GM18520 (cell line): ENCODE measurements at regions not wholly inside any gene's neighbourhood (a gene's known extent, or its start where the extent isn't known, plus 50 kb on each side); places are given as distances from the start of the nearest gene placed in this dataset.
A peak's percentile ranks its signal among the peaks of the same experiment; 100 is the strongest.
"Not testable (repeated sequence)": the region's sequence is repeated elsewhere in the genome, so short reads cannot be mapped to it uniquely, and the experiment has no call there.

Source experiments
- ATAC-seq: cut with Tn5 transposase; IDR thresholded peaks from one replicate; pipeline ENCODE4 v1.9.1; 2021; ENCODE audit not compliant: unreplicated experiment

DNA sequence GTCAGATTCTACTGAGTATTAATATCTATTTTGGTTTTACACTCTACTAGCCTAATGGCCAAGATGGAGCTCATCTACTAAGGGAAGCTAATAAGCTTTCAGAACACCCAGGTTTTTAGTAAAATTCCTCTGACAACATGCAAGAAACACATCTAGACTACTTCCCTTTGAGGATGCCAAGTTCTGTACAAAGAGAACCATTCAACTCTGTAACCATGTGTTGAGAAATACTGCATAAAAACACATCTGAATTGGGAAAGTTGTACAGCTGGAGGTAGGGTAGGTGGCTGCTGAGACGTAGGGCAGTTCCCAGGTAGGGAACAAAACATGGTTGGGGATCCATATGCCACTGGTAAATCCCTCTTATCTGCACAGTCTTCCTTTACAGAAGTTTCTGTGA, 66.2 kb downstream of the SC5D start:
- no peak for ATAC-seq

DNA sequence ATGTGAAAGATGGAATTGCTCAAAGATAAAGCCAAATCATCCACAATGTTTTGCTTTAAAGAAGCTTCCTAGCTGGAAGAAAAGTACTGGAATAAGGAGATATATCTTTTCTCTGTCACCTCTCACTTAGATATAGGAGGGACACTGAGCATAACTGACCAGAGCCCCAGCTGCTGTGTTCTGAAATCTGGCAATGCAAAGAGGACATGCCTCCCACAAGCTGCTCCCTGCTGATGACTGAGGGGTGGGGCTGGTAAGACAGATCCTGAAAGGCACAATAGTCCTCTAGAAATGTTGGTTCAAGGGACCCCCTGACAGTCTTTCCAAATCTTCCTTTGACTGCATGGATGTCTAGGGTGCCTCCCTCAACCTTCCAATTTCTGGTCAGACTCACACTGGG, 67.0 kb downstream of the SC5D start:
- no peak for ATAC-seq

DNA sequence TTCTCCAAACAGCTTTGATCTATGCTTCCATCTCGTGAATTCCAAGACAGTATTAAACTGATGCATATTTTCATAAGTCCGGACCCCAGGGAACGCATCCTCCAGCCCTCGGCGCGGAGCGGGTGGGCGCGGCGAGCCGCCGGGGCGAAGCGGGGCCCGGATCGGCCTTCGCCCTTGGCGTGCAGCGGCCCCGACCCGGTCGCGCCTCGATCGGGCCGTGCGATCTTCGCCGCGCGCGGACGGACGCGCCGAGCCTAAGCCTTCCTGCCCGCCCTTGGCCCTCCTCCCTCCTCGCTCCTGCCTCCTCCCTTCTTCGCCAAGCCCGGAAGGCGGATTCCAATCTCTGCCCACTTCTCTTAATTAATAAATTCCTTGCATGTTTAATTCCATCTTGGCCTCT, 70.4 kb downstream of the SC5D start:
- not testable (repeated sequence) for ATAC-seq

DNA sequence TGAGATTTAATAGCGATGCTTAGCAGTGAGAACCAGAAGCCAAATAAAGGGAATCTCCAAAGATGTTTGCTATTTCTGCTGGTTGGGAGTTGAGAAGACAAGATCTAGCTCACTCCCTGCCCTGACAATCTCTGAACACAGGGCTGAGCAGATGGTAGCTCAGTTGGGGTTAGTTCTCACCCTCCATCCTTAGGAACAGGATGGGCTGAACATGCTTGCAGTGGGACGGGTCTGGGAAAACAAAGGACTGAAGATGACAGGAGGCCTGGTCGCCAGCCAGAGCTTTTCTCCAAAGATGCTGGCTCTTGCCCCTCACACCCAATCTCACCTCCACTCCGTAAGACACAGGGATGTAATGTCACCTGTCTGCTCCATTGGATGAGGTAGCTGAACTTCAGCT, 72.7 kb downstream of the SC5D start:
- ATAC-seq = no peak

DNA sequence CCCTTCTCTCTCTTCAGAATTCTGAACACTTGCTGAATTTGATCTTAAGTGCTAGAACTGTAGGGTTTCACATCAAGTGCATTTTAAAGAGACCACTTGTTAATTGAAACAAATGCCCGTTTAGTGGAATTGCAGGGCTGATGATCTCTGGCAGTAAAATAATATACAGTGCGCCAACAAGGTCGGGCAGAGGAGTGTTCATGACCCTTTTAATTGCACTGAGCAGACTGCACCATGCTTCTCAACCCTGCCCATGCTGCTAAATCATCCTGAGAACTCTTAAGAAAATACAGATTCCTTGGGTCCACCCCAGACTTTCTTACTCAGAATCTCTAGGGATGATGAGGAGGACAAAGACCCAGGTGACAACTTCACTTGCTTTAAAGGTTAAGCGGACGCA, 73.5 kb downstream of the SC5D start:
- ATAC-seq = no peak

DNA sequence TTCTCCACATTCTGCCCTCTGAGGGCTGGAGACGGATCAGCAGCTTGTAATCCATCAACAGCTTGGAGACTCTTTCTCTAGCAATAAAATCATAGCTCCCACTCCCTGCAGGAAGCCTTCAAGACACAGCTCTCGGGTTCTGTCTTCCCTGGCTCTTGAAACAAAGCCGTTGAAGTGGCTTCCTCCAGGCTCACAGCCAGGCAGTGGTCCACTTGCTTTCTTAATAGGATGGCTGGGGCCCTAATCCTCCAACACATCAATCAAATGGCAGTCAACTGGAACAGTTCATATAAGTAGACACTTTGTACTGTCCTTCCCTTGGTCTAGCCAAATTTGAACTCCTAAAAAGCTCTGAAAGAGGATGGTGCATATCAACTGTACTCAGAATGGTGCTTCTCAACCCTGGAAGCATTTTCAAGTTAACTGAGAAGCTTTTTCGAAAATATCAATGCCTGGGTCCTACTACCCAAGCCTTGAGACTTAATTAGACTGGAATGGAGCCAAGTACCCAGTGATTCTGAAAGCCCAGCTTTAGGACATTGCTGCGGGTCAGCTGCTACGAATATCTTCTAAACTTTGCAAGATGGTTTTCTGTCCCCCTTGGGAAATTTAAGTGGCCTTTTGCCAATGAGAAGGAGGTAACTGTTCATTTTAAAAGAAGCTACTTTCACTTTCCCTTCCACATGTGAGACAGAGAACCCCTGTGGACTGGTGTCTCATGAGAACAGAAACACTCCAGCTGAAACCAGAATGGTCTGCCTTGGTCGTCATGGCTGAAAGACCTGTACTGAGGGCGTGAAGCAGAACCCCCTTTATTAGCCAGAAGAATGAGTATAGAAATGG, 74.7 kb downstream of the SC5D start:
- peak; percentile 87 for ATAC-seq

DNA sequence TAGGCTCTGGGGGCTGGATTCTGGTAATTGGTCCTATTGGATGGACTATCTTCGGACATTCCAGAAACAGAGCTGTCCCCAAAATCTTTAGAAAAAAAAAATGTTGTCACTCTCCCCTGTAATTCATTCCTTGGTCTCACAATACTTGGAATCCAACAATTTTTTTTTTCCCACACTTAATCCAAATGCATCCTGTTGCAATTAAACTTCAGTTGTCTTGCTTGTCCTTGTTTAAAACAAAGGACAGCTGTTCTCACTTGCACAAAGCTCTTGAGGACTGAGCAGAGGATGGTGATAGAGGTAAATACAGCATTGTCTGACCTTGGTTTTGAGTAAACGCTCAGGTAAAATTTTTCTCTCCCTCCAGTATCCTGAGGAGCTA, 75.3 kb downstream of the SC5D start:
- no peak for ATAC-seq

DNA sequence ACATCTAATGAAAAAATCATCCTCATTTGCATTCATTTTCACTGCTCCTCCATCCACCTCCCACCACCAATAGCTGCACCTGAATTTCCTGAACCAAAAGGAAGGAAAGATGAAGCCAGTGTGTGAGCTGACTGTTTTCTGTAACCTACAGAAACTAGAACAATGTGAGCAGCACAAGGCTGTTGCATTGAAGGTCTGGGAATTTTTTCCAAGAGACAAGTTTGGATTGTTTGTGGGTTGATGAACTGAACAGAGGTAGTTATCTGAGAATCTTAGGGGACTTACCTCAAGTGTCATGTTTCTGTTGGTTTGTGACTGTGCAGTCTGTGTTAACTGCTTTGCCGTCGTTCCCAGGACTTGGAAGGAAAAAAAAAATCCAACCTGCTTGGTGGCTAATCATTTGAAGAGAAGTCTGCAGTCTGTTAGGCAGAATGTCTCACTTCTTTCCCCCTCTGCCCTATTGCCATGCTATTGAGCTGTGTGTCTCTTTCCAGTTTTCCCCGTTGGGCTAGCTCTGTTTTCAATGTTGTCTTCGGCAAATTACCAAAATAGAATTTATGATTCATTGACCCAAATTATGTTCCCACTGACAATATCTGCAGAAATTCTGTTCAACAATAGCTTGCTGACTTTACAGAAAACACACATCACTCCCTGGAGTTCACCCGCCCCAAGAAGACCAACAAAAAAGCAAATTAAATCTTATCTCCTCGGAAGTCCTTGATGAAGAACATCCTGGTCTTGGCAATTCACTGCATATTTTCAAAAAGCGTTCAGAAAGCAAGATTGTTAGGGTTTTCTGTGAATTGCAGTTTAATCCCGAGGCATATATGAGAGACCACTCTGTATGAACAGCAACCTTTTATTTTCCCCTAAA, 76.0 kb downstream of the SC5D start:
- ATAC-seq = no peak

DNA sequence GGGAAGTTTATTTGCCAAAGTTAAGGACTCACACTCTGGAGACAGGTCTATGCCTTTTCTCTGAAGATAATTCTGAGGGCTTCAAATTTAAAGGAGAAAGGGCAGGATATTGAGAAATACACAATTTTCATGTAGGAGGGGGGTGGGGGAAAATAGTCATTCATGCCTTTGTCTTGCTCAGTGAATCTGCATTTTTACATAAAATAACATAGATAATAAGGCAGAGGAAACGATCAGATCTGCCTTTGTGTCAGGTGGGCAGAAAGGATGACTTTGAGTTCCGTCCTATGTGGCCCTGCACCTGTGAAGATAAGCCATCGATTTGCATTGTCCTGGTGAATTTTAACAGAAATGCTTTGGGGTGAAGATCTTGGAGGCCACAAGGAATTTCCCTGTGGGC, 76.8 kb downstream of the SC5D start:
- ATAC-seq = no peak

DNA sequence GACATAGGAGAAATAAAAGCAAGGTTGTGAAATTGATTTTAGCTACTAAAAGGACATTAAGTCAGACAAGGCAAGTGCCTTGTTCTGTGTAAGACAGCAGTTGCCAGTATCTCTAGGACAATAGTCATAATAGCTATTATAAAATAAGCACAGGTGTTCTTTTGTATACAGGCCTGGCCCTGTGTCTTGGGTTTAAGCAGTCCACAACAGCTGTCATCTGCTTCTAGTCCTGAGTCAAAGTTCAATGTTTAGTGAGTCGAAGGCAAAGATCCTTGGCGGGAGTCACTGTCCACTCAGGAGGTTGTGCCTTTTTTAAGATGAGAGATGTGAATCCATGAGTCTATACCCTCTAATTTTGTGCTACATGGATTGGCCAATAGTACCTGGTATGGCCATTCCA, 79.5 kb downstream of the SC5D start:
- no peak for ATAC-seq

DNA sequence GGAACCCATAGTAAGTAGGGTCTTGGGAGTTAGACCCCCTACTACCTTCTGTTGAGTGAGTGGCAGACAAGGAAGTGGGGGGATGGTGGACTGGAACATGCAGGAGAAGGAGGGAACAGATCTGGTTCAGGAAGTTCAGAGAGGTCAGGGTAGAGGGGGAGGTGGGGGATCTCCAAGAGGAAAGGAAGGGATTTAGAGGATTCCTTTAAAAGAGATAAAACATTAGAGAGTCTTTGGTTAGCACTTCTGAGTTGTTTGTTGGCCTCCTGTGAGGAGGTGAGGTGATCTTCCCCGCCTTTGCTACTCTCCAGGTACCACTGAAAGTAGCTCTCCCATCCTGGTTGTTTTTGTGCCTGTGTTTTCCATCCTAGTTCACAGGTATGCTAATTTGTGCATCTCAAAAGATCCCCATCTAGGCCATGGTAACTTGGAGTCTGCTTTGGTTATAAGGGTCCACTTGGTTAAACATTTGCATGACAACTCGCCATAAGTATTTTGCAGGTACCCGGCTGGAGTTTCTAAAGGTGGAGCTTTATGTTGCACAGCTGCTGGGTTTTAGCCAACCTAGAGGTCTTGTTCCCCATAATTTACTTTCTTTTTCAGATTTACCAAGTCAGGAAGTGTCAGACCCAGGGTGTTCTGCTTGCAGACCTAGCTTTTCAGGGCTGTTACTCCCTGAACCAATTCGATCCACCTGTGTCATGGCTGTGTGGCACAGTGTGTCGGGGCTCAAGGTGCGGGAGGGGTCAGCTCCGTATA, 79.3 kb upstream of the SORL1 start:
- ATAC-seq = peak; percentile 44

DNA sequence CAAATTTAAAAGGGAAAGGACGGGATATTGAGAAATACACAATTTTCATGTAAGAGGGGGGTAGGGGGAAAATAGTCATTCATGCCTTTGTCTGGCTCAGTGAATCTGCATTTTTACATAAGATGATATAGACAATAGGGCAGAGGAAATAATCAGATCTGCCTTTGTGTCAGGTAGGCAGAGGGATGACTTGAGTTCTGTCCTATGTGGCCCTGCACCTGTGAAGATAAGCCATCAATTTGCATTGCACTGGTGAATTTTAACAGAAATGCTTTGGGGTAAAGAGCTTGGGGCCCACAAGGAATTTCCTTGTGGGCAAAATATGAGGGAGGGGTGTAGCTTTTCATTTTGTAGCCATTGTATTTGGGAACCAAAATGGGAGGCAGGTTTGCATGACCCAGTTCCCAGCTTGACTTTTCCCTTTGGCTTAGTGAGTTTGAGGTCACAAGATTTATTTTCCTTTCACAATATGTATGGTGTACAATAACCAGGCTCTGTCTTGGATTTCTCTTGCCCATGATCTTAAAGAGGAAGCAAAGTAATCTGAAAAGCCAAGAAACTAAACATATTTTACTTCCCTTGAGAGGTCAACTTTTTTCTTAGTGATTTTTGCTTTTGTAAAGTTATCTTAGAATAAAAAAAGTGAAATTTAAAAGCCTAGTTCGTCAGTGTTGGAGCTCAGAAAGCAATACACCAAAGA, 77.7 kb upstream of the SORL1 start:
- no peak for ATAC-seq

DNA sequence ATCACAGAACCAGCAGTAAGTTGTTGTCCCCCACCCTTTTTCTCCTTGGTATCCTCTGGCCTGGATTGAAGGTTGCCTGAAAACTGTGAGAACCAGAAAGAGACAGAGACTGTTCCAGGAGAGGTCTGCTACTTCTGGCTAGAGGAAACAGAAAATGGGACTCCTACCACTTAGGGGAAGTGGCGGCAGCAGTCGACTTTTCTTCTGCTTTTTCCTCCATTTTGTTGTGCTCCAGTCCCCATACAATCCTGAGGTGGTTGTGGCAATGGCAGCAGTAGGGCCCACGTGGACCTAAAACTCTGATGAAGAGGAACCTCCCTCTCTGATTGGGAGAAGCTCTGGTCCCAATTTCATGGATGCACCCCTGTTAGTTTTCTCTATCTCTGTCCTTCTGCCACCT, 76.0 kb upstream of the SORL1 start:
- no peak for ATAC-seq

DNA sequence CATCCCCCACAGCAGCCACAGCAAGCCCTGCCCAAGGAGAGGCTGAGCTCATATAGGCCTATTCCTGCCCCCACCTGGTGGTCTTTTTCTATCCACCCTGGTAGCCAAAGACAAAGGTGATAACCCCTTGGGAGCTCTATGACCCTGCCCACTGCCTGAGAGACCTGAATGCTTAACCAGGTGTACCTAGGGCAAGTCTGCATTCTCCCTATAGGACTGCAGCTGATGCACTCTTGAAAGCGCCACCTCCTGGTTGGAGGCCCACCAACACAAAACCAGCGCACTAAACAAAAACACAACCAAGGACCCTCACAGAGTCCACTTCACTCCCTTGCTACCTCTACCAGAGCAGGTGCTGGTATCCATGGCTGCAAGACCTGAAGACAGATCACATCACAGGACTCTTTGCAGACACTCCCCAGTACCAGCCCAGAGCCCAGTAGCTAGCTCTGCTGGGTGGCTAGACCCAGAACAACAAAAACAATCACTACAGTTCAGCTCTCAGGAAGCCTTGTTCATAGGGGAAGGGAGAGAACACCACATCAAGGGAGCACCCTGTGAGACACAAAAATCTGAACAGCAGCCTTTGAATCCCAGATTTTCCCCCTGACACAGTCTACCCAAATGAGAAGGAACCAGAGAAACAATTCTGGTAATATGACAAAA, 72.8 kb upstream of the SORL1 start:
- ATAC-seq = not testable (repeated sequence)

DNA sequence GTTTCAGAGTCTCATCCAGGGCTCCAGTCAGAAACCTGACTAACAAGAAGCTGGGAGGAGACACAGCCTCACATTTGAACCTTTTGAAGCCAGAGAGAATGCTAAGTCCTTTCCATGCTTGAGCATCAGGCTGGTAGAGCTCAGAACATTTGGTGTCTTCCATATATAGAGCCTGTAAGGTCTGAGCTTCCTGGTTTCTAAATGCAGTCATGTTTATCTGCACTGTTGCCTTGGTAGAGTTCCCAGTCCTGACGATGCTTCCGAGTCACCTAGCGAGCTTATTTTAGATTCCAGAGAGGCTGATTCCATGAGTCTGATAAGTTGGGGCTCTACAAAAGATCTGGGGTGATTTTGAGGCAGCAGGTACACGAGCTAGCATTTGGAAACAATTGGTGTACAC, 68.4 kb upstream of the SORL1 start:
- no peak for ATAC-seq

DNA sequence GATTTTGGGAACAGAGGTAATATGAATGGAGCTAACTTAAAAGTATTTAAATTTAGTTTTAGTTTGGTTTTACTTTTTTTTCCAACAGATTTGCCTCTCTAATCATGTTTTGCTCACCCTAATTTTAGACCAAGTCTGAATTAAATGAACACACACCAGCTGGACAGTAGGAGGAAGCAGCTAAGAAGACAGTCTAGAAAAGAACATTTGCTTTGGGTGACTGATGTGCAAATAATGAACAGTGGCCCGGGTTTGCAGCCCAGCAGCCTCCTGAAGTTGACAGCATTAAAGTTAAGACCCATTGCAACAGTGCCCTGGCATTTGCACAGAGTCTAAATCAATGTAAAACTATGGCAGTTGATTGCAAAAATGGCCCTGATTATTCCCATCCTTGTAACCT, 66.4 kb upstream of the SORL1 start:
- ATAC-seq = no peak
